Right hindlimb (tissue), 1 donor: ENCODE measurements at regions not wholly inside any gene's neighbourhood (a gene's known extent, or its start where the extent isn't known, plus 50 kb on each side); places are given as distances from the start of the nearest gene placed in this dataset.

Experiments used
- DNase-seq: peaks from one replicate; pipeline ENCODE4 v3.0.0-alpha.2; 2018

- no peak for DNase-seq
Measured at GRCh38 chr2:20110876-20111275, 59.4 kb upstream of the LAPTM4A start.

- no peak for DNase-seq
Measured at GRCh38 chr2:20110383-20110782, 59.0 kb upstream of the LAPTM4A start.

- no peak for DNase-seq
Measured at GRCh38 chr2:20108655-20109396, 57.4 kb upstream of the LAPTM4A start.

- no peak for DNase-seq
Measured at GRCh38 chr2:20107776-20108175, 56.3 kb upstream of the LAPTM4A start.

- no peak for DNase-seq
Measured at GRCh38 chr2:20107352-20107751, 55.9 kb upstream of the LAPTM4A start.

GRCh38 chr2:20106746-20107145 lies 55.3 kb upstream of the LAPTM4A start:
- DNase-seq, result peak; percentile 44

GRCh38 chr2:20104900-20105545 lies 53.6 kb upstream of the LAPTM4A start:
- no peak for DNase-seq

- DNase-seq, result no peak
Measured at GRCh38 chr2:20103530-20103929, 52.1 kb upstream of the LAPTM4A start.
